ENCODE measurements at regions not wholly inside any gene's neighbourhood (a gene's known extent, or its start where the extent isn't known, plus 50 kb on each side); places are given as distances from the start of the nearest gene placed in this dataset.

DNA sequence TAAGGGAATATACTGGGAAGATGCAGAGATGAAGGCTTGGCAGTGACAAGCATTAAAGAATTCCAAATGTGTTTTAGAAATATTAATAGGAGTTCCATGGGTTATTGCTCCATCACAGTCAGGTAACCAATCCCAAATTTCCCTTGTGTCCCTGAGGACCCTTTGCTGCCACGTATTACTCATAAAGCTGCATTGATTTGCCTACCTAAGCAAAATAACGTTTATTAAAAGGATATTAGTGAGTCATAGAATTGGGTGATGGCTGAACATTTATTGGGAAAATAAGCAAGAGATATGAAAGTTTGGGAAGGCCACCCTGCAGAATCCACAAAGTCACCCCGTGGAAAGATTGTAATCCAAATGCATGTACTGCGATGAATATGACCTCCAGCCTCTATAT lies 782.1 kb downstream of the RAPGEF2 start:
- TF ChIP-seq, protein P1, sequence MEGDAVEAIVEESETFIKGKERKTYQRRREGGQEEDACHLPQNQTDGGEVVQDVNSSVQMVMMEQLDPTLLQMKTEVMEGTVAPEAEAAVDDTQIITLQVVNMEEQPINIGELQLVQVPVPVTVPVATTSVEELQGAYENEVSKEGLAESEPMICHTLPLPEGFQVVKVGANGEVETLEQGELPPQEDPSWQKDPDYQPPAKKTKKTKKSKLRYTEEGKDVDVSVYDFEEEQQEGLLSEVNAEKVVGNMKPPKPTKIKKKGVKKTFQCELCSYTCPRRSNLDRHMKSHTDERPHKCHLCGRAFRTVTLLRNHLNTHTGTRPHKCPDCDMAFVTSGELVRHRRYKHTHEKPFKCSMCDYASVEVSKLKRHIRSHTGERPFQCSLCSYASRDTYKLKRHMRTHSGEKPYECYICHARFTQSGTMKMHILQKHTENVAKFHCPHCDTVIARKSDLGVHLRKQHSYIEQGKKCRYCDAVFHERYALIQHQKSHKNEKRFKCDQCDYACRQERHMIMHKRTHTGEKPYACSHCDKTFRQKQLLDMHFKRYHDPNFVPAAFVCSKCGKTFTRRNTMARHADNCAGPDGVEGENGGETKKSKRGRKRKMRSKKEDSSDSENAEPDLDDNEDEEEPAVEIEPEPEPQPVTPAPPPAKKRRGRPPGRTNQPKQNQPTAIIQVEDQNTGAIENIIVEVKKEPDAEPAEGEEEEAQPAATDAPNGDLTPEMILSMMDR (IDR thresholded peaks at IDR 0.05; ENCODE audit: low read depth, low read length): no peak
- no peak for TF ChIP-seq EZH2phosphoT487 (IDR thresholded peaks at IDR 0.05; ENCODE audit: low read depth)

All from OCI-LY3 (cell line).